ENCODE measurements at regions not wholly inside any gene's neighbourhood (a gene's known extent, or its start where the extent isn't known, plus 50 kb on each side); places are given as distances from the start of the nearest gene placed in this dataset.
"Not testable (repeated sequence)": the region's sequence is repeated elsewhere in the genome, so short reads cannot be mapped to it uniquely, and the experiment has no call there.

DNA sequence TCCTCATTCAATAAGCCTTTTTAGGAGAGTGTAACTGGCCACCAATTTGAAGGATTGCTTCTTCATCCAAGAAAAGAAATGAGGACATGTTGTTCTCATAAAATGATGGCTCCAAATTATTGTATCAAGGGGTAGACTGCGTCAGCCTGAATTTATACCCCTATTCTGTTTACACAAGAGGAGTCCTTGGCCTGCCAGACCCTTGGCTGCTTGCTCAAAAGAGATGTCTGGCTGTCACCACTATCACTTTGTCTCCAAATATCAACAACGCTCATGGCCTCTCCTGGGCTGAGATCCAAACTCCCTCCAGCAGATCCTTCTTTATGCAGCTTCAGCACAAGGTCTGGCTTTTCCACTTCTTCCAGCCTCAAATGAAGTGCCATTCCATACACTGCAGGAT lies 127.9 kb downstream of the OR13H1 start:
- no peaks in the 10 kb centered on the region for H3K9me3 ChIP-seq
- no peaks in the 10 kb centered on the region for H3K27me3 ChIP-seq
- H3K4me1 ChIP-seq, result no peaks in the 10 kb centered on the region
- no peak for DNase-seq (ENCODE audit: low spot score in 2 of 2)
- WGBS, 2 donors, result 48 to 58% methylated on average over 2 of the region's 2 CpGs
- H3K4me3 ChIP-seq, result no peak overlapping the region
- no peak overlapping the region for H3K27ac ChIP-seq
- TF ChIP-seq EP300 (IDR thresholded peaks at IDR 0.05) (no peak), CTCF (IDR thresholded peaks at IDR 0.05) (no peak), POLR2A (IDR thresholded peaks at IDR 0.05) (no peak)
- H3K36me3 ChIP-seq, result no peaks in the 10 kb centered on the region

DNA sequence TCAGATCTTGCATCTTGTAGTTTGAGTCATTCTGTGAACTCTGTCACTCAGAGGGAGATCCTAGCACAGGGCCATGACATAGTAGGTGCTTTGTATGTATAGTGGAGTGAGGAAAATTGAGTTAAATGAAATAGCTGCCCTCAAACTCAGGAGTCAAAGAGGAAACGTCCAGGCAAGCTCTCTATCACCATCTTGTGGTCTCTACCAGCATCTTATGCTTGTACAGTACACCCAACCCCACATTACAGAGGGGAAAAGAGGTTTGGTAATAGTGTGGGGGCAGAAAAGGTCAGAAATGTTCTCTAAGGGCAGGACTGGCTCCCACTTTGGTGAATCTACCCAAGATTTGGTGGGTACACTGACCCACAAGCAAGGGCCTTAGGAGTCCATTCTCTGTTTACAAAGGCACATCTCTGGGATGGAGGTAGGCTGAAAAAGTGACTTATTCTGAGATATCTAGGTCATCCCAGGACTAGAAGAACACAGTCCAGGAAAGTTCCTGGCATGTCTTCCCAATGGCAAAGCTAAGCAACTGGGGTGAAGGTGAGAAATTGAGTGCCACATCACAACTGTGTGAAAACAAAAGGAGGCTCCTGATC lies 131.8 kb downstream of the OR13H1 start:
- H3K4me3 ChIP-seq, result no peak overlapping the region
- H3K9me3 ChIP-seq, result no peaks in the 10 kb centered on the region
- DNase-seq (ENCODE audit: low spot score in 2 of 2), result no peak
- H3K27me3 ChIP-seq, result peaks cover 0 to 22% of the 10 kb centered on the region in 2 donors
- TF ChIP-seq CTCF (IDR thresholded peaks at IDR 0.05) (peak in 1 of 5 experiments; percentile 25), POLR2A (IDR thresholded peaks at IDR 0.05) (no peak)
- no peak overlapping the region for H3K27ac ChIP-seq
- no peaks in the 10 kb centered on the region for H3K4me1 ChIP-seq
- WGBS, 2 donors, result 0% methylated on average over 1 of the region's 1 CpG
- no peaks in the 10 kb centered on the region for H3K36me3 ChIP-seq

DNA sequence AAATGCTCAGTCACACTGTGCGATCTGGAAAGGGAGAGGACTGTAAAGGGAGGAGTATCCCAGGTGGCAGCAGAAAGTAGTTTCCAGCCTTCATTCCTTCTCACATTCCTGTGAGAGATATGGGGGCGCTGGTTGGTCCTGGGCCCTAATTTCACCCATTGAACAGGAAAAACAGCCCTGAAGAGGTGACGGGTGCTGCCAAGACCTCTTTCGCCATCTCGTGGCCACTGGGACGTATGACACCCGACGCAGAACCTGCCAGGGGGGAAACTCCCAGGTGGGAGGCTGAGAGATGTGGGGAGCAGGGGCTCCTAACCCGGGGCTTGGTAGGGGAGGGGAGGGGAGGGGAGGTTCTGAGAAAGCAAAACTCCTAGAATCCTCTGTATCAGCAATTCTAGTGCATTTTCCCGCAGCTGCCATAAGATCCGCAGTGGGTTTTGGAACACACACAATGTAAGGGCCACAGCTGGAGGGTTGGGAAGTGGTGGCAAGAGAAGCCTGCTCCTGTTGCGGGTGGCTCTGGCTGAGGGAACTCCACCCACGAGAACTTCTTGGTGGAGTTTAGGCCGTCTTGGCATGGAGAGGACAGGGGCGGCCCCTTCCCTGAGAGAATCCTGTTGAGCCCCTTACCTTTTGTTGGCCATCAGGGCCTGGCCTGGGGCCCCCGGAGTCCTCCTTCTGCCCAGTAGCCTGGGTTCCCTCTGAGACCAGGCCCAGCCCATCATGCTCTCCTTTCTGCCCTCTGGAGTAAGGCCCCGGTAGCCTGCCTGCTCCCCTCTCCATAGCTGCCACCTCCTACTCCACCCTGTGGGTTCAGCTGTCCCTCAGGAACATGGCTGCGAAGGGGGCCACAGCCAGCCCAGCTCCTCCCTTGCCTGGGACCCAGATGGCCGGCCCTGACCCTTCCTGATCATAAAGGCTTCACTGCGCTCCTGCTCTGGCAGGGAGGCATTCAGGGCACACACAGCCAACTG lies 134.1 kb downstream of the OR13H1 start:
- WGBS, 2 donors, result 30 to 41% methylated on average over 15 to 16 of the region's 20 CpGs
- no peak overlapping the region for H3K27ac ChIP-seq
- peaks cover 0 to 22% of the 10 kb centered on the region in 2 donors for H3K27me3 ChIP-seq
- TF ChIP-seq CTCF (IDR thresholded peaks at IDR 0.05) (peak; percentile 23 to 76 (median 36)), EP300 (IDR thresholded peaks at IDR 0.05) (no peak)
- H3K4me3 ChIP-seq, result no peak overlapping the region
- no peaks in the 10 kb centered on the region for H3K36me3 ChIP-seq
- no peak for DNase-seq (ENCODE audit: low spot score in 2 of 2)
- no peaks in the 10 kb centered on the region for H3K4me1 ChIP-seq
- no peaks in the 10 kb centered on the region for H3K9me3 ChIP-seq

GRCh38 chrX:131682735-131683134 lies 138.9 kb downstream of the OR13H1 start:
- DNase-seq (ENCODE audit: low spot score in 2 of 2); H3K36me3 ChIP-seq; H3K4me3 ChIP-seq; H3K4me1 ChIP-seq; H3K27ac ChIP-seq; H3K9me3 ChIP-seq: not testable (repeated sequence)
- WGBS, 2 donors, result 62 to 78% methylated on average over 1 of the region's 1 CpG
- peaks cover 0 to 35% of the 10 kb centered on the region in 2 donors for H3K27me3 ChIP-seq

- no peak overlapping the region for H3K4me3 ChIP-seq
- H3K4me1 ChIP-seq, result no peaks in the 10 kb centered on the region
- no peak for DNase-seq (ENCODE audit: low spot score in 2 of 2)
- H3K27ac ChIP-seq, result no peak overlapping the region
- peaks cover 0 to 14% of the 10 kb centered on the region in 2 donors for H3K27me3 ChIP-seq
- no peaks in the 10 kb centered on the region for H3K9me3 ChIP-seq
- no peak for TF ChIP-seq POLR2A (IDR thresholded peaks at IDR 0.05)
- TF ChIP-seq CTCF (IDR thresholded peaks at IDR 0.05), result no peak
- TF ChIP-seq EP300 (IDR thresholded peaks at IDR 0.05), result no peak
- H3K36me3 ChIP-seq, result no peaks in the 10 kb centered on the region
Observed at GRCh38 chrX:131693359-131693758, 149.5 kb downstream of the OR13H1 start.

GRCh38 chrX:131696989-131697388 lies 153.1 kb downstream of the OR13H1 start:
- not testable (repeated sequence) for H3K4me1 ChIP-seq; DNase-seq (ENCODE audit: low spot score in 2 of 2); H3K27ac ChIP-seq; H3K4me3 ChIP-seq; H3K9me3 ChIP-seq; H3K36me3 ChIP-seq; H3K27me3 ChIP-seq
- WGBS, 2 donors, result 95 to 97% methylated on average over 3 of the region's 3 CpGs
